Colonic mucosa (tissue), 4 donors: ENCODE measurements at regions not wholly inside any gene's neighbourhood (a gene's known extent, or its start where the extent isn't known, plus 50 kb on each side); places are given as distances from the start of the nearest gene placed in this dataset.

Experiments
- DNase-seq: peaks from one replicate; pipeline ENCODE4 v3.0.0-alpha.2; 2020
- H3K27ac ChIP-seq: fragments of 200-600 bp; one replicate; pipeline ENCODE4 v1.8.0; 2021
- H3K27me3 ChIP-seq: fragments of 200-600 bp; one replicate; pipeline ENCODE4 v1.8.0; 2021
- H3K36me3 ChIP-seq: fragments of 200-600 bp; one replicate; pipeline ENCODE4 v1.8.0; 2021
- H3K4me1 ChIP-seq: fragments of 200-600 bp; one replicate; pipeline ENCODE4 v1.8.0; 2021; ENCODE audit warnings: mild to moderate bottlenecking
- H3K4me3 ChIP-seq: fragments of 200-600 bp; one replicate; pipeline ENCODE4 v1.8.0; 2021
- H3K9ac ChIP-seq, 2 donors: one replicate each; pipeline ENCODE4 v1.7.0; 2013; ENCODE audit warnings: control low read depth in 2 of 2, low read depth in 2 of 2, low read length in 2 of 2
- H3K9me3 ChIP-seq: fragments of 200-600 bp; one replicate; pipeline ENCODE4 v1.8.0; 2021
- intact Hi-C: fragments of 100-400 bp; cut with DNase I; formaldehyde crosslinking; loops from one replicate; pipeline ENCODE4 v1.14.1; 2022
- TF ChIP-seq, protein P1 (sequence below): fragments of 200-600 bp; IDR thresholded peaks from one replicate; pipeline ENCODE4 v1.8.0; 2022; ENCODE audit warnings: antibody characterized with exemption, mild to moderate bottlenecking
- donor health status: healthy.
- donor health status: DM: no; HTN: no; CAD: no.
- donor health status: DM: no; HTN: no; CAD: no.

DNA sequence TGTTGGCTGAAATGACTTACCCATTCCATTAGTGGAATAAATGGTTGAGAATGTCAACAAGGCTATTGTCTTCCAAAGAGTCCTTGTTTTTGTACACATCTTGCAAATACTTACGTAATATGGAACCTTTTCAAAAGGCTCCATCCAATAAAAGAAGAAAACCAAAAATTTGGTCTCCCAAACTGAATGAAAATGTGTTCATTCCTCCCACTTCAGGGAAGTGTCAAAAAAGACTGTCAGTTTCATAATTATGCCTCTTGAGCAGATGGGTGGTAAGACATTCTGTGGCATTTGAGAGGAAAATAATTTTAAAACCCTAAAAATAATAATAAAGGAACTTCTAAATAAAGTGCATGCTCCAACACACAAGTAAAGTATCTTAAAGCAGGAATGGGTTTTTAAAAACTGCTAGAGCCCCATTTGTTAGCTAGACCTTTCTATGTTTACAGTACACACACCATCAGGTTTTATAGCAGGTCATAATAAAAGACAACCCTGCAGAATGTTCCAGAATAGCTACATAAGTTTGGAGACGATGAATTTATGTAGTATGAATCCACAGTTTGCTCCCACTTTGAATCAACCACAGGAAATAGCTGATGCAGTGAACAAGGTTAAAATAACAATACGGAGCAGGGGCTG is 843.7 kb downstream of the LRRTM4 start:
- DNase-seq, result no peak
- no peaks in the 10 kb centered on the region for H3K9me3 ChIP-seq
- intact Hi-C loops, result no loop called here
- no peaks in the 10 kb centered on the region for H3K4me1 ChIP-seq
- H3K9ac ChIP-seq, result no peak overlapping the region
- H3K4me3 ChIP-seq, result no peak overlapping the region
- H3K27me3 ChIP-seq, result no peaks in the 10 kb centered on the region
- TF ChIP-seq, protein P1, sequence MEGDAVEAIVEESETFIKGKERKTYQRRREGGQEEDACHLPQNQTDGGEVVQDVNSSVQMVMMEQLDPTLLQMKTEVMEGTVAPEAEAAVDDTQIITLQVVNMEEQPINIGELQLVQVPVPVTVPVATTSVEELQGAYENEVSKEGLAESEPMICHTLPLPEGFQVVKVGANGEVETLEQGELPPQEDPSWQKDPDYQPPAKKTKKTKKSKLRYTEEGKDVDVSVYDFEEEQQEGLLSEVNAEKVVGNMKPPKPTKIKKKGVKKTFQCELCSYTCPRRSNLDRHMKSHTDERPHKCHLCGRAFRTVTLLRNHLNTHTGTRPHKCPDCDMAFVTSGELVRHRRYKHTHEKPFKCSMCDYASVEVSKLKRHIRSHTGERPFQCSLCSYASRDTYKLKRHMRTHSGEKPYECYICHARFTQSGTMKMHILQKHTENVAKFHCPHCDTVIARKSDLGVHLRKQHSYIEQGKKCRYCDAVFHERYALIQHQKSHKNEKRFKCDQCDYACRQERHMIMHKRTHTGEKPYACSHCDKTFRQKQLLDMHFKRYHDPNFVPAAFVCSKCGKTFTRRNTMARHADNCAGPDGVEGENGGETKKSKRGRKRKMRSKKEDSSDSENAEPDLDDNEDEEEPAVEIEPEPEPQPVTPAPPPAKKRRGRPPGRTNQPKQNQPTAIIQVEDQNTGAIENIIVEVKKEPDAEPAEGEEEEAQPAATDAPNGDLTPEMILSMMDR, result no peak
- no peaks in the 10 kb centered on the region for H3K36me3 ChIP-seq
- peak overlapping the region; percentile 25 for H3K27ac ChIP-seq

DNA sequence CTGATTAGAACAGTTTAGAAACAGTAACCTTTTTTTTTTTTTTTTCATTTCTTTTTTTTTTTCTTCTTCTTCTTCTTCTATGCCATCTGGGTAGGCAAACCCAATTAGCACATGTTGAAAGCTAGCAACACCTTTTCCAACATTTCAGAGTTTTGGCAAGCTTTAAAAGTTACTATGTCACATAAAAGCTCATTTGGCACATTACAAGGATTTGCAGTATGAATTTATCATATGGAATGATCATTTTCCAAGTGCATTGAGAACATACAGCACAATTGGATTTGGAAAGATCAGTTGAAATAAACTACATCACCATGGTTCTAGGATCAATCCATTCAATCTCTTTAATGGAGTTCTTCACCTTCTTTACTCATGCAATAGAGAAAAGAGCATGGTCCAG is 847.0 kb downstream of the LRRTM4 start:
- intact Hi-C loops, result no loop called here
- TF ChIP-seq, protein P1, result no peak
- H3K27me3 ChIP-seq, result no peaks in the 10 kb centered on the region
- H3K27ac ChIP-seq, result no peak overlapping the region
- no peaks in the 10 kb centered on the region for H3K9me3 ChIP-seq
- no peak overlapping the region for H3K9ac ChIP-seq
- no peak for DNase-seq
- H3K4me3 ChIP-seq, result no peak overlapping the region
- H3K4me1 ChIP-seq, result no peaks in the 10 kb centered on the region
- no peaks in the 10 kb centered on the region for H3K36me3 ChIP-seq

DNA sequence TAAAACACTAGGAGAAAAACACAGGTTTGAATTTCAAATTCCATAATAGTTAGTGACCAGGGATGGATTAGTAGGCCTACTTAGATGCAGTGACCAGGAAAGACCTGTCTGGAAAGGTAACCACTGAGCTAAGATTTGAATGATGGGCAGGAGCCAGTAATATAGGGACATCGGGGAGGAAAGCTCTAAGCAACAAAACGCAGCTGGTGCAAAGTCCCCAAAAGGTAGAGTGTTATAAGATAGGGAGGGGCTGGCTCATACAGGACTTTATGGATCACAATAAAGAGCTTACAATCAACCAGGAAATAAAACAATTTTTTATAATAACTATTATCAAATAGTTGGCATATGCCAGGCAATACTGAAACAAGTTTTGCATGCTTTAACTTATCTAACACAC is 849.4 kb downstream of the LRRTM4 start:
- Histone ChIP-seq H3K9ac (no peak overlapping the region), H3K27me3 (no peaks in the 10 kb centered on the region), H3K36me3 (no peaks in the 10 kb centered on the region), H3K9me3 (no peaks in the 10 kb centered on the region), H3K27ac (no peak overlapping the region), H3K4me1 (no peaks in the 10 kb centered on the region), H3K4me3 (no peak overlapping the region)
- peak; percentile 46 for DNase-seq
- TF ChIP-seq, protein P1, result no peak
- intact Hi-C loops, result no loop called here

DNA sequence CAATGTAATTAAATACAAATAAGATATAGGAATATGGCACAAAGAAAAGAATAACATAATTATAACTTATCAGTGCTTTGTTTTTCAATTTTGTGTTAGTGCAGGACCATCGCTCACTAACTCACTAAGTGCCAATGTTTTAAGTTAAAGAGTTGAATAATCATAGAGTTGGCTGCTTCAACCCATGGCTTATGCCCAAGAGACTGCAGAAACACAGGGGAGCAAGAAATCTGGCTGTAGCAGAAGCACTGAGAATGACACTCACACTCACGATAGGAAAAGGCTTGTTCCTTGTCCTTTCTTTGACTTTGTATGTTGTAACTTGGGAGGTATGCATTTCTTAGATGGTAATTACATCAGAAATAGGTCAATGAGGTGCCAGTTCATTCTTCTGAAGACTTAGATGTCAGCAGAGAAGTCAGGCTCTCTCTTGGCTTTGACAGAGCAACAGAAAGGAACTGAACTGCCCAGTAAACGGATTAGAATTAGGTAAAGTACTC is 852.2 kb downstream of the LRRTM4 start:
- no peaks in the 10 kb centered on the region for H3K36me3 ChIP-seq
- no peak for DNase-seq
- no peaks in the 10 kb centered on the region for H3K9me3 ChIP-seq
- H3K4me3 ChIP-seq, result no peak overlapping the region
- H3K27ac ChIP-seq, result no peak overlapping the region
- H3K9ac ChIP-seq, result no peak overlapping the region
- H3K4me1 ChIP-seq, result no peaks in the 10 kb centered on the region
- H3K27me3 ChIP-seq, result no peaks in the 10 kb centered on the region
- intact Hi-C loops, result no loop called here
- TF ChIP-seq, protein P1, result no peak

DNA sequence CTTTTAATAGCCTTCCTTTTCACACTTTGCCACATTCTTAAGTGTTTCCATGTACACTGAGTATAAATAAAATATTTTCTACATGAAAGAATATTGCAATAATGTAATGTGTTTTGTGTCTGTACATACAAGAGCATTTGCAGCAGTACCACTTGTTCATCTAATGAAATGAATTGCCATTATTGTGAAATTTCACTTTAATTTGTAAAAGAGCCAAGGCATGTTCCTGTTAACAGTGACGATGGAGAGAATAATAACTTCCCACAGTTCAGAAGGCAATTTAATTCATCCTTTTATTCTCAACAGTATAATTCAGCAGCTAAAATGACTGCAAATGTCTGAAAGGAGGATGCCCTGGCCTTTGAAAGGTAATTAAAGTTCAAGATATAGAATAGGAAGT is 853.9 kb downstream of the LRRTM4 start:
- no peak overlapping the region for H3K27ac ChIP-seq
- no peak for DNase-seq
- TF ChIP-seq, protein P1, result no peak
- no peaks in the 10 kb centered on the region for H3K36me3 ChIP-seq
- H3K9ac ChIP-seq, result no peak overlapping the region
- H3K9me3 ChIP-seq, result no peaks in the 10 kb centered on the region
- no peaks in the 10 kb centered on the region for H3K4me1 ChIP-seq
- H3K27me3 ChIP-seq, result no peaks in the 10 kb centered on the region
- H3K4me3 ChIP-seq, result no peak overlapping the region
- intact Hi-C loops, result no loop called here
